ENCODE measurements at regions not wholly inside any gene's neighbourhood (a gene's known extent, or its start where the extent isn't known, plus 50 kb on each side); places are given as distances from the start of the nearest gene placed in this dataset.

- no peak for DNase-seq
- Histone ChIP-seq H3K4me1 (ENCODE audit: insufficient read depth) (no peaks in the 10 kb centered on the region), H3K36me3 (no peaks in the 10 kb centered on the region), H3K9me3 (no peaks in the 10 kb centered on the region), H3K27ac (no peak overlapping the region), H3K27me3 (no peaks in the 10 kb centered on the region), H3K4me3 (no peak overlapping the region)
- WGBS, 3 donors, result 24 to 37% (median 29%) methylated on average over 1 of the region's 1 CpG
- intact Hi-C loops (cut with DNase I), result no loop called here
- TF ChIP-seq CTCF (IDR thresholded peaks at IDR 0.05), result no peak
- TF ChIP-seq EP300 (IDR thresholded peaks at IDR 0.05), result no peak
- TF ChIP-seq POLR2A (IDR thresholded peaks at IDR 0.05), result no peak
Observed at GRCh38 chr1:208332774-208333126, 88.6 kb upstream of the PLXNA2 start.

- Histone ChIP-seq H3K27me3 (no peaks in the 10 kb centered on the region), H3K27ac (no peak overlapping the region), H3K36me3 (no peaks in the 10 kb centered on the region), H3K9me3 (no peaks in the 10 kb centered on the region), H3K4me1 (ENCODE audit: insufficient read depth) (no peaks in the 10 kb centered on the region), H3K4me3 (no peak overlapping the region)
- WGBS, 3 donors, result 95 to 96% (median 95%) methylated on average over 2 of the region's 2 CpGs
- DNase-seq, result no peak
- TF ChIP-seq POLR2A (IDR thresholded peaks at IDR 0.05), result no peak
- TF ChIP-seq CTCF (IDR thresholded peaks at IDR 0.05), result no peak
- no peak for TF ChIP-seq EP300 (IDR thresholded peaks at IDR 0.05)
- intact Hi-C loops (cut with DNase I), result no loop called here
Observed at GRCh38 chr1:208333676-208334075, 89.5 kb upstream of the PLXNA2 start.

GRCh38 chr1:208335371-208336136, 91.4 kb upstream of the PLXNA2 start:
- no peak for DNase-seq
- H3K27ac ChIP-seq, result no peak overlapping the region
- no peaks in the 10 kb centered on the region for H3K36me3 ChIP-seq
- H3K4me3 ChIP-seq, result no peak overlapping the region
- 89% methylated on average over 9 of the region's 9 CpGs for WGBS, 3 donors
- TF ChIP-seq EP300 (IDR thresholded peaks at IDR 0.05) (no peak), CTCF (IDR thresholded peaks at IDR 0.05) (no peak), POLR2A (IDR thresholded peaks at IDR 0.05) (no peak)
- no peaks in the 10 kb centered on the region for H3K27me3 ChIP-seq
- no peaks in the 10 kb centered on the region for H3K9me3 ChIP-seq
- no peaks in the 10 kb centered on the region for H3K4me1 ChIP-seq (ENCODE audit: insufficient read depth)
- intact Hi-C loops (cut with DNase I), result no loop called here

GRCh38 chr1:208336137-208336518, 91.9 kb upstream of the PLXNA2 start:
- DNase-seq, result no peak
- intact Hi-C loops (cut with DNase I), result no loop called here
- H3K4me1 ChIP-seq (ENCODE audit: insufficient read depth), result no peaks in the 10 kb centered on the region
- no peaks in the 10 kb centered on the region for H3K9me3 ChIP-seq
- no peak for TF ChIP-seq EP300 (IDR thresholded peaks at IDR 0.05)
- no peak for TF ChIP-seq CTCF (IDR thresholded peaks at IDR 0.05)
- no peak for TF ChIP-seq POLR2A (IDR thresholded peaks at IDR 0.05)
- 90 to 95% (median 91%) methylated on average over 6 of the region's 6 CpGs for WGBS, 3 donors
- no peak overlapping the region for H3K4me3 ChIP-seq
- H3K27ac ChIP-seq, result no peak overlapping the region
- H3K36me3 ChIP-seq, result no peaks in the 10 kb centered on the region
- no peaks in the 10 kb centered on the region for H3K27me3 ChIP-seq
